Ishikawa (cell line): ENCODE measurements at regions not wholly inside any gene's neighbourhood (a gene's known extent, or its start where the extent isn't known, plus 50 kb on each side); places are given as distances from the start of the nearest gene placed in this dataset.

ENCODE experiments used
- CEBPB ChIP-seq: IDR thresholded peaks from 2 replicates; pipeline ENCODE4 v1.6.1; 2012
- CREB1 ChIP-seq: IDR thresholded peaks from 2 replicates; pipeline ENCODE4 v1.6.1; 2012; ENCODE audit warnings: low read depth
- EGR1 ChIP-seq: IDR thresholded peaks from 2 replicates; pipeline ENCODE4 v1.6.1; 2012
- EP300 ChIP-seq: IDR thresholded peaks from 2 replicates; pipeline ENCODE4 v1.6.1; 2012; ENCODE audit warnings: borderline replicate concordance
- FOXM1 ChIP-seq: IDR thresholded peaks from 2 replicates; pipeline ENCODE4 v1.6.1; 2012; ENCODE audit warnings: low read depth, borderline replicate concordance
- NFIC ChIP-seq: IDR thresholded peaks from 2 replicates; pipeline ENCODE4 v1.6.1; 2012
- RAD21 ChIP-seq: IDR thresholded peaks from 2 replicates; pipeline ENCODE4 v1.6.1; 2012; ENCODE audit warnings: low read depth
- TAF1 ChIP-seq: IDR thresholded peaks from 2 replicates; pipeline ENCODE4 v1.6.1; 2012; ENCODE audit warnings: low read depth, mild to moderate bottlenecking
- TCF12 ChIP-seq: IDR thresholded peaks from 2 replicates; pipeline ENCODE4 v1.6.1; 2012; ENCODE audit warnings: low read depth
- TEAD4 ChIP-seq: IDR thresholded peaks from 2 replicates; pipeline ENCODE4 v1.6.1; 2012
- YY1 ChIP-seq: IDR thresholded peaks from 2 replicates; pipeline ENCODE4 v1.6.1; 2012; ENCODE audit warnings: low read depth
- ZBTB7A ChIP-seq: IDR thresholded peaks from 2 replicates; pipeline ENCODE4 v1.6.1; 2012; ENCODE audit warnings: low read depth
- TF ChIP-seq, protein P1 (sequence below): IDR thresholded peaks from 2 replicates; pipeline ENCODE4 v1.6.1; 2012
- TF ChIP-seq, protein P2 (sequence below): IDR thresholded peaks from 2 replicates; pipeline ENCODE4 v1.6.1; 2012; ENCODE audit warnings: low read depth, mild to moderate bottlenecking
- TF ChIP-seq, protein P3 (sequence below): IDR thresholded peaks from 2 replicates; pipeline ENCODE4 v1.6.1; 2012

DNA sequence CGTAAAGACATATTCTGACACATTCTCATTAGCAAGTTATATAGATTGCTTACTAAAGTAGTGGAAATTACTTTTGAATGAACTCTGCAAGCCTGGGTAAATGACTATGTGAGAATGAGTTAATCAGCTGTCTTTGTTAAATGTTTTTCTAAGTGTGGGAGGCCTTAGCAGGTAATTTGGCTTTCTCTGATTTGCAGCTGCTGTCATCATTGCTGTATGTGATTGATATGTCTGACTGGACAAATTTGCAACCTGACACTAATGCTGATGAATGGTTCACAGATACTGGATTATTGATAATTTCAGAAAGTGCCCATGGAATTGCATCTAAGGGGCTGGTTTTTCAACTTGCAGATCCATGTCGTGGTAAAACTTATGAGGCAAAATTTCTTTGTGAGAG is 372.2 kb upstream of the SGO1 start:
- no peak for TF ChIP-seq EP300

DNA sequence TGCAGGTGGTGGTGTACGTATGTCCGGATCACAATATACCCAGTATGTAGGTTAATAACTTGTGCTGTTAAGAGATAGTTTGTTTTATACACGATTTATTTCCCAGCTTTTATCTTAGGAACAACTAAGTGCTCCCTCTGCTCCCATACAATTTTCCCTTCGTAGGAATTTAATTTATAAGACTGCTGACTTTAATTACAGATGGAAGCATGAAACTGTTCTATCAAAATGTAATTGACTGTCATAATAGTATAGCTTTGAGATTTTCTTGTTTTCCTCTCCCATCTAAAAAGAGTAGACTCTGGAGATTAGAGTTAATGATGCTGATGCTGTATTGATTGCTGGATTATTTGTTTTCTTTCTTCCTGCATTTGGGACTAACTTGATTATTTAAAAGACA is 370.7 kb upstream of the SGO1 start:
- TF ChIP-seq CREB1: no peak
- TF ChIP-seq CEBPB: no peak
- no peak for TF ChIP-seq TCF12
- no peak for TF ChIP-seq FOXM1
- TF ChIP-seq, protein P1, sequence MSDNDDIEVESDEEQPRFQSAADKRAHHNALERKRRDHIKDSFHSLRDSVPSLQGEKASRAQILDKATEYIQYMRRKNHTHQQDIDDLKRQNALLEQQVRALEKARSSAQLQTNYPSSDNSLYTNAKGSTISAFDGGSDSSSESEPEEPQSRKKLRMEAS: no peak
- TF ChIP-seq, protein P2, sequence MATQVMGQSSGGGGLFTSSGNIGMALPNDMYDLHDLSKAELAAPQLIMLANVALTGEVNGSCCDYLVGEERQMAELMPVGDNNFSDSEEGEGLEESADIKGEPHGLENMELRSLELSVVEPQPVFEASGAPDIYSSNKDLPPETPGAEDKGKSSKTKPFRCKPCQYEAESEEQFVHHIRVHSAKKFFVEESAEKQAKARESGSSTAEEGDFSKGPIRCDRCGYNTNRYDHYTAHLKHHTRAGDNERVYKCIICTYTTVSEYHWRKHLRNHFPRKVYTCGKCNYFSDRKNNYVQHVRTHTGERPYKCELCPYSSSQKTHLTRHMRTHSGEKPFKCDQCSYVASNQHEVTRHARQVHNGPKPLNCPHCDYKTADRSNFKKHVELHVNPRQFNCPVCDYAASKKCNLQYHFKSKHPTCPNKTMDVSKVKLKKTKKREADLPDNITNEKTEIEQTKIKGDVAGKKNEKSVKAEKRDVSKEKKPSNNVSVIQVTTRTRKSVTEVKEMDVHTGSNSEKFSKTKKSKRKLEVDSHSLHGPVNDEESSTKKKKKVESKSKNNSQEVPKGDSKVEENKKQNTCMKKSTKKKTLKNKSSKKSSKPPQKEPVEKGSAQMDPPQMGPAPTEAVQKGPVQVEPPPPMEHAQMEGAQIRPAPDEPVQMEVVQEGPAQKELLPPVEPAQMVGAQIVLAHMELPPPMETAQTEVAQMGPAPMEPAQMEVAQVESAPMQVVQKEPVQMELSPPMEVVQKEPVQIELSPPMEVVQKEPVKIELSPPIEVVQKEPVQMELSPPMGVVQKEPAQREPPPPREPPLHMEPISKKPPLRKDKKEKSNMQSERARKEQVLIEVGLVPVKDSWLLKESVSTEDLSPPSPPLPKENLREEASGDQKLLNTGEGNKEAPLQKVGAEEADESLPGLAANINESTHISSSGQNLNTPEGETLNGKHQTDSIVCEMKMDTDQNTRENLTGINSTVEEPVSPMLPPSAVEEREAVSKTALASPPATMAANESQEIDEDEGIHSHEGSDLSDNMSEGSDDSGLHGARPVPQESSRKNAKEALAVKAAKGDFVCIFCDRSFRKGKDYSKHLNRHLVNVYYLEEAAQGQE: no peak
- no peak for TF ChIP-seq TAF1
- TF ChIP-seq, protein P3, sequence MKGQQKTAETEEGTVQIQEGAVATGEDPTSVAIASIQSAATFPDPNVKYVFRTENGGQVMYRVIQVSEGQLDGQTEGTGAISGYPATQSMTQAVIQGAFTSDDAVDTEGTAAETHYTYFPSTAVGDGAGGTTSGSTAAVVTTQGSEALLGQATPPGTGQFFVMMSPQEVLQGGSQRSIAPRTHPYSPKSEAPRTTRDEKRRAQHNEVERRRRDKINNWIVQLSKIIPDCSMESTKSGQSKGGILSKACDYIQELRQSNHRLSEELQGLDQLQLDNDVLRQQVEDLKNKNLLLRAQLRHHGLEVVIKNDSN: no peak
- no peak for TF ChIP-seq NFIC
- no peak for TF ChIP-seq YY1
- TF ChIP-seq ZBTB7A: no peak
- no peak for TF ChIP-seq EP300
- TF ChIP-seq RAD21: no peak
- TF ChIP-seq EGR1: no peak
- no peak for TF ChIP-seq TEAD4

DNA sequence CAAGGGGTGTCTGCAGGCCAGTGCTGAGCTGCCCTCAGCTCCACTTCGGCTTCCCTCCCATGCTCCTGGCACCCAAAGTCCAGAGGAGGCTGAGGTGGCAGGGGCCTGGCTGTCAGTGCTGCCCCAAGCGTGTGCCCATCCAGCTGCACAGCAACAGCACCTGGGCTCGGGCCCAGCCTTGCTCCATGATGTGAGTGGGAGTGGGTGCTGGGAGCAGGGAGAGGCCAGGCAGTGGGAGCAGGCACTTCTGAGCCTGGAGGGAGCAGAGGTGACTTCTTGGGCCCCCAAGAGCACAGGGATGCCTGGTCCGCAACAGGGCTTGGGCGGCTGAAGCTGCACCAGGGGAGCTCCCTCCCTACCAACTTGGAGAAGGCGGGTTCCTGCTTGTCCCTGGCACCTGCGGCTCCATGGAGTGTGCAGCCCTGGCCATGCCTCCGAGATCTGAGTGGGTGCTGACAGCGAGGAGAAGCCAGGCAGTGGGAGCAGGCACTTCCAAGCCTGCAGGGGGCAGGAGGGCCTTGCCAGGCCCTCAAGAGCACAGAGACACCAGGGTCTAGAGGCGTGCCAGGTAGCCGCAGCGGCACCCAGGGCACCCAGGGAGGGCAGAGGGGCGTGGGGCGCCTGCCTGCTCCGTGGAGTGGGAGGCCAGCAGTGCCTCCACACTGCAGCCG is 366.7 kb upstream of the SGO1 start:
- TF ChIP-seq CREB1: no peak
- no peak for TF ChIP-seq FOXM1
- no peak for TF ChIP-seq ZBTB7A
- TF ChIP-seq CEBPB: no peak

DNA sequence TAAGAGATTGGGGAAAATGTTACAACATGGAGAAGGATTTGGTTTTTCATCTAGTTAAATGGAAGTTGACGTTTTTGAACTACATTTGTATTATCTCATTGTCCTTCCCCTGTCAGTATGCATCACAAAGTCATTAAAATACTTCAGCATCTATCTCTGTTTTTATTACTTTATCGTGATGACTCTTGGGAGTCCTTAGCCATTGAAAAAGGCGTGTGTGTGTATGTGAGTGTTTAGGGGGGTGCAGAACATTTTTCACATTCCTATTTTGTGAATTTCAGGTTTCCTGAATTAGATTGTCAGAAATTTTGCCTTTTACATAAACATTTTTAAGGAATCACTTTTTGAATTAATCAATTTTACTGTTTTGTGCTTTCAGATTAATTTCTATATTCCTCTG is 360.6 kb upstream of the SGO1 start:
- TF ChIP-seq TAF1 (no peak), ZBTB7A (no peak), FOXM1 (no peak), EP300 (no peak), CEBPB (no peak), EGR1 (no peak), NFIC (no peak), CREB1 (no peak), TCF12 (no peak), TEAD4 (no peak), YY1 (no peak), RAD21 (no peak)
- TF ChIP-seq, protein P3: no peak
- TF ChIP-seq, protein P2: no peak
- TF ChIP-seq, protein P1: no peak

DNA sequence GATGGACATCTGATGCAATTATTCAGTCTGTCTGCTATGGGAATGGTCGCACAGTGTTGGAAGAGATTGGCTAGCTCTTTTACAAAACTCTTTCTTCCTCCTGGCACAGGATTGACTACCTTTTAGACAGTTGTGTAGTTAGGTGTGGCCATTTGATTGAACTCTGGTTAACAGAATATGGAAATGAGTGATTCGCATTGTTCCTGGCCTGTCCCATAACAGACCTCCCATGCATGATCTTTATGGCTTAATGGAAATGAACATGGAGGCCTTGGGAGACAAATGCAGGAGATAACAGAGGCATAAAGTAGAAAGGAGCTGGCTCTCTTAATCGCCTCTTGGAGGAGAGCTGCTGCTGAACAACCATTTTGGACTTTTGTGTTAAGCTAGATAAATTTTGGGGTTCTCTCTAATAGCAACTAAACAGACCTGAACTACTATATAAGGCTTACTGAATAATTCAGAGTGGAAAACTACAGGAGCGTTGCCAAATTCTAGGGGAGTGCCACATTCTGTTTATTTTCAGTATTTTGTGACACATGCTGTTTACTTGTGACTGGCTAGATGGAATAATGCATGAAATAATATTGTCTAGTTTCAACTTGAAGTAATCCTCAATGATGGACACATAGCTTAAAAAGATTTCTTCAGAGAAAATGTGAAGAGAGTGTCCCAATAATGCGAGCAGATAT is 357.7 kb upstream of the SGO1 start:
- TF ChIP-seq ZBTB7A (no peak), FOXM1 (no peak), YY1 (no peak), TCF12 (no peak), NFIC (no peak), EGR1 (no peak), TAF1 (no peak), CREB1 (no peak)
- TF ChIP-seq, protein P1: no peak
- TF ChIP-seq, protein P2: no peak
